C4-2B (cell line): ENCODE measurements at regions not wholly inside any gene's neighbourhood (a gene's known extent, or its start where the extent isn't known, plus 50 kb on each side); places are given as distances from the start of the nearest gene placed in this dataset.
"Not testable (repeated sequence)": the region's sequence is repeated elsewhere in the genome, so short reads cannot be mapped to it uniquely, and the experiment has no call there.

Experiments
- ZFX ChIP-seq: fragments of 450-650 bp; IDR thresholded peaks from 2 replicates; pipeline ENCODE4 v1.6.1; 2017
- TF ChIP-seq, protein P1 (sequence below): fragments of 450-650 bp; conservative IDR thresholded peaks from 2 replicates; pipeline ENCODE4 v1.5.1; 2017; ENCODE audit warnings: mild to moderate bottlenecking

DNA sequence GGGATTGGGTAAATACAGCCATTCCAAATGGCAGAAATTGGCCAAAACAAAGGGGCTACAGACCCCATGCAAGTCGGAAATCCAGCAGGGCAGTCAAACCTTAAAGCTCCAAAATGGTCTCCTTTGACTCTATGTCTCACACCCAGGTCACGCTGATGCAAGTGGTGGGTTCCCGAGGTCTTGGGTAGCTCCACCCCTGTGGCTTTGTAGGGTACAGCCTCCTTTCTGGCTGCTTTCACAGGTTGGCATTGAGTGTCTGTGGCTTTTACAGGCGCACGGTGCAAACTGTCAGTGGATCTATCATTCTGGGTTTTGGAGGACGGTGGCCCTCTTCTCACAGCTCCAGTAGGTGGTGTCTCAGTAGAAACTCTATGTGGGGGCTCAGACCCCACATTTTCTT, 358.6 kb upstream of the TGIF2LX start:
- TF ChIP-seq, protein P1, sequence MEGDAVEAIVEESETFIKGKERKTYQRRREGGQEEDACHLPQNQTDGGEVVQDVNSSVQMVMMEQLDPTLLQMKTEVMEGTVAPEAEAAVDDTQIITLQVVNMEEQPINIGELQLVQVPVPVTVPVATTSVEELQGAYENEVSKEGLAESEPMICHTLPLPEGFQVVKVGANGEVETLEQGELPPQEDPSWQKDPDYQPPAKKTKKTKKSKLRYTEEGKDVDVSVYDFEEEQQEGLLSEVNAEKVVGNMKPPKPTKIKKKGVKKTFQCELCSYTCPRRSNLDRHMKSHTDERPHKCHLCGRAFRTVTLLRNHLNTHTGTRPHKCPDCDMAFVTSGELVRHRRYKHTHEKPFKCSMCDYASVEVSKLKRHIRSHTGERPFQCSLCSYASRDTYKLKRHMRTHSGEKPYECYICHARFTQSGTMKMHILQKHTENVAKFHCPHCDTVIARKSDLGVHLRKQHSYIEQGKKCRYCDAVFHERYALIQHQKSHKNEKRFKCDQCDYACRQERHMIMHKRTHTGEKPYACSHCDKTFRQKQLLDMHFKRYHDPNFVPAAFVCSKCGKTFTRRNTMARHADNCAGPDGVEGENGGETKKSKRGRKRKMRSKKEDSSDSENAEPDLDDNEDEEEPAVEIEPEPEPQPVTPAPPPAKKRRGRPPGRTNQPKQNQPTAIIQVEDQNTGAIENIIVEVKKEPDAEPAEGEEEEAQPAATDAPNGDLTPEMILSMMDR = not testable (repeated sequence)
- TF ChIP-seq ZFX = not testable (repeated sequence)
